NCI-H1105 (cell line): ENCODE measurements at regions not wholly inside any gene's neighbourhood (a gene's known extent, or its start where the extent isn't known, plus 50 kb on each side); places are given as distances from the start of the nearest gene placed in this dataset.

Source experiments
- DNase-seq: peaks from one replicate; lab custom pipeline; 2025; lab: John Stamatoyannopoulos, UW

DNA sequence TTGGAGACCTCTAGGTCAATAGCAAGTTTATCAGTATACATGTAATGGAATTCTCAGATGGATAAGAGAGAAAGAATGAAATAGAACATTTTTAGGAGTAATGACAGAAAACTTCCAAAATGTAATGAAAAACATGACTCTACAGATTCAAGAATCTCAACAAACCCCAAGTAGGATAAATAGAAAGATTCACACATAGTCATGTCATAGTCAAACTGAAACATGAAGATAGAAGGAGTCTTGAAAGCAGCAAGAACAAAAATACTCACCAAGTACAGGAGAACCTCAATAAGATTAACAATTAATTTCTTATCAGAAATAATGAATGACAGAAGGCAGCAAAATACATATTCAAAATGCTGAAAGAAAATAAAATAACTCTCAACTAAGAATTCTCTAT lies 164.5 kb downstream of the SPATA31D1 start:
- DNase-seq, result no peak

DNA sequence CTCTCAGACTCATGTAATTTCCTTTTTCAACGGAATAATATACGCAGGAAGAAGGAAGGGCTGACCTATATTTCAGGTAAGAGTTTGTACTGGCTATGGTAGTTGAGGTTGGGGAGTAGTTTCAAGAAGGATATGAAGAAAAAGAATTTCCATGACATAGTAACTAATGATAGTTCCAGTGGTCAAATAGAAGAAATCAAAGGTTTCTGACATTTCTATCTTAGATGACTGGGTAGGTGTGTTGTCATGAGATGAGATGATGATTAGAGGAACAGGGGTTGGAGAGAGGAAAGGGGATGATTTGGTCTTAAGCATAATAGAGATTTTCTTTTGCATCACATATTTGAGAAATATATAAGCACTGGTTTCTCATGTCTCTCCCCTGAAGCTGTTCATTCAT lies 166.0 kb downstream of the SPATA31D1 start:
- DNase-seq, result no peak

DNA sequence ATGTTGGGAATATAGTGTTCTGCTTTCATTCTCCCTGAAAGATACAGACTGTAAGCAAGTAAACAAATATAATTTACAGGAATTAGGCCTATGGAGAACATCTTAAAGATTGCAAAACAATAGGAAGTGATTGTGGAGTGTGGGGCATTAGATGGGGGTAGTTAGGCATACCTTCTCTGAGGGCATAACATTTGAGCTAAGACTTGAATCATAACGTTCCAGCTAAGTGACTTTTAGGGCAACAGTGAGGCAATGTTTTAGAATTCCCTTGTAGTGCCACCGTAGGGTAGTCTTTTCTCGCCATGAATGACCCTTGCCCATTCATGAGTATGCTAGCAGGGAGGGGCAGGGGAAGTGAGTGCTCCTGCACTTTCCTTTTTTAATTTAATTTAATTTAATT lies 173.3 kb downstream of the SPATA31D1 start:
- no peak for DNase-seq

DNA sequence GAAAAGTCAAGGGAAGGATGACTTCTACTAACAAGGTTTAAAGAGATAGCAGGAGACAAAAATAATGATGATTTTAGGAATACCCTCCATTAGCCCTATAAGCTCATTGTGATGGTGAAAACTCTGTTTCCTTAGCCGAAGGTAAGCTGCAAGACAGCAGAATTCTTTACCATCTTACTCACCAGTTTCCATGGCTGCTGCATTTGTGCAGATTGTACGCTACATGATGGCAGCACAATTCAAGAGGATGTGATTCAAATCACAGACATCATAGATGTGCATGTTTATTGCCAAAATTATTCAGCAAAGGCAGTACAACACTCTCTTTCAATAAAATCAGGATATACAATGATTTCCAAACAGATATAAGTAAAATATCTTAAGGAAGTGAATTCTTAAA lies 175.6 kb downstream of the SPATA31D1 start:
- no peak for DNase-seq

DNA sequence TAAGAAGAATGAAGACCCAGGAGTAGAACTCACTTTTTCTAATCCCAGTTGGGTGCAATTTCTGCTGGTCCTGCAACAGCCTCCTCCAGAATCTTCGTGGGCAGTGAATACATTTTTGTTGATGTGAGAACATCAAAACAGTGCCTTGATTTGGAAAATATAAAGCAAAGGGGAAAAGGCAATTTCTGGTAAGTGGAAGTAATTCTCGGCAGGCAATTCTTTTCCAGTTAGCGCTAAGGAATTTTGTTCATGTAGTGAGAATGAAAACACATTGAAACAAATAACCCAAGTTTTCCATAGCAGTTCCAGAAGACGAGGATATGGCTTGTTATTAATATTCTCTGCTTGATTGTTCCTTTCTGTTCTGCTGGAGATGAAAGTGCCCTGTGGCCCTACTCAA lies 178.7 kb downstream of the SPATA31D1 start:
- no peak for DNase-seq

DNA sequence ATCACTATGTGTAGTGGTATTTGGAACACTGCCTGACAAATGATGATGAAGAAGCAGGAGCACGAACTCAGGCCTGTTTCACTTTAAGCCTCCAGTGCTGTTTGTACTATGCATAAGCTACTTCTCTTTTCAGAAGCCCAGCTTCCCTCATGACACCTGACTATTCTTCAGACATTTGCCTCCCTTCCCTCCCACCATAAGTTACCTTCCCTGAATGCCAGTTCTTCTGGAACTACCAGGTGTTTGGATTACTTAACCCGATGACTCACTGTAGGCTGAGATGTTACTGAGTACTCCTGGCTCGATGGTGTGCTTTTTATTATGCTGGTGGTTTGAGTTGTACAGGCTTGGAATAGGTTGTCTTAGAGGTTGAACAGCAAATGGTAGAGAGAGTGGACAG lies 180.0 kb downstream of the SPATA31D1 start:
- no peak for DNase-seq

DNA sequence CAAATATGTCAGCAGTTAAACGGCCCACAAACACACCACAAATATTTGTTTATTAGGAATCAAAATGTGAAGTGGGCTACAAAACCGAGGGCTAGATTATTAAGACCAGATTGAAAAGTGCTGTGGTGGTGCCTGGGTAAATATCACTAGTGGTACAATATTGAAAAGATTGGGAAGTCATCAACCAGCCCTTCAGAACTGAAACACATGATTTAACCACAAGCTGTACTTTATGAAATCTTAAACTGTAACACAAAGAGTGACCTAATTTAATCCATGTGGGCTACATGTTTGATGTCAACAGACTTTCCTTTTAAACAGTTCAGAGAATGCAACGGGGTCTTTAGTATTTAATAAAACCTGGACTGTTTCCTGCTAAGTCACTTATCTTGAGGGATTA lies 182.3 kb downstream of the SPATA31D1 start:
- DNase-seq, result no peak

DNA sequence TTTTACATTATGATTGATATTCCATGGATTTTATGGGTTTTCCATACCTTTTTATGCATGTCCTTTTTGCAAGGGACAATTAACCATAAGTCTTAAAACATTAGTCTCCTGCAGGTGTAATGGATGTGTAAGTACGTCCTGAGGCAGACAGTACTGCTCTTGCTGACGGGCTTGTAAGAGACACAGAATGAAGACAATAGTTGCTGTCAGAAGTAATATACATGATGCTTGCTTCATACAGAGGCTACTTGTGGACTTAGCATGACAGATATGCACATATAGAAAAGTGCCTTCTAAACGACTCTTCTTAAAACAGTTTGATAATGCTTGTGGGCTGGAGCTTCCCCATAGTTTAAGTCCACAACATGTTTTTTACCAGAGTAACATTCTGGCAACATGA lies 182.7 kb downstream of the SPATA31D1 start:
- DNase-seq, result no peak

DNA sequence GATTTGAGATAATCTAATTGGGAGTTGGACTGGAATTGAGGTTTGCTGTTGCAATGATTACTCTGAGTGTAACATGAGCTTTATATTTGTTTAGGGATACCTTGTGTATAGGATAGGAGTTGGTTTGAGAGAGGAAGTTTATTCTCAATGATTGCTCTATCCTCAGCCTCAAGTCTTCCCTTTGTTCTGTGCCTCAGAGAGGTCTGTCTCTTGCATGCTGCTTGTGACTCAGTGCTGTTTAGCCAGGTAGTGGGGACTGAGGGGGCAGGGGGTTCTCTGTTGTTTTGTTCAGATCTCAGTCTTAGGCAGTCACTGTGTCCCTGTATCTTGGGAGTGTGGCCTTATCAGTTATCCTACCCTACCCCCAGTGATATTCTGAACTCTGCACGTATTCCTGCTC lies 192.1 kb downstream of the SPATA31D1 start:
- DNase-seq, result no peak

DNA sequence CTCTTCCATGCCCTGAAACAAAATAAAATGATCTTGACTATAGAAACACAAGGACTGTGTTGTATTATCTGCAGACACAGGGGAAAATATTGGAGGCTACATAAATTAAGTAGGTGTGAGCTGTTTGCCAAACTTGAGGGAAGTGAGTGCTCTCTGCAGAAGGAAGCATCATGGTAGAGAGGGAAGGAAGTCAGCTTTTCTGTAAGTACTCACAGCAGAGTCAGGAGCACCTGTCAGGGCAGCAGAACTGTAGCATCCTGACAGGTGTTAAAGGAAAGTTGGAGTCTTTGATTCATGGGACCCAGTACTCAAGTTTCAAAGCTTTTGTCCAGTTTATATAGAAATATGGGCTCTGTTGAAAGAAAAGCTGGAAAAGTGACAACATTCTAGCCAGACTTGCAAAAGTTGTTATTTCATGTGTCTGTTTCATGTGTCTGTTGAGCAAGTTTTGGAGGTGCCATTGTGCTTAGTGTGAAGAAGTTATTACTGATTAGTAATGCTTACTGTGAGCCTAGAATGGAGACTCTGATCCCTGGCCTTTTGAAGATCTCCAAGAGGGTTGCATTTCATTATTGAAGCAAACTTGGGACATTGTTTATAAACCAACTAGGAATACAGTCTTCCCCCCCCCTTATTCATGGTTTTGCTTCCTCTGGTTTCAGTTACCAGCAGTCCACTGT lies 194.7 kb downstream of the SPATA31D1 start:
- no peak for DNase-seq

DNA sequence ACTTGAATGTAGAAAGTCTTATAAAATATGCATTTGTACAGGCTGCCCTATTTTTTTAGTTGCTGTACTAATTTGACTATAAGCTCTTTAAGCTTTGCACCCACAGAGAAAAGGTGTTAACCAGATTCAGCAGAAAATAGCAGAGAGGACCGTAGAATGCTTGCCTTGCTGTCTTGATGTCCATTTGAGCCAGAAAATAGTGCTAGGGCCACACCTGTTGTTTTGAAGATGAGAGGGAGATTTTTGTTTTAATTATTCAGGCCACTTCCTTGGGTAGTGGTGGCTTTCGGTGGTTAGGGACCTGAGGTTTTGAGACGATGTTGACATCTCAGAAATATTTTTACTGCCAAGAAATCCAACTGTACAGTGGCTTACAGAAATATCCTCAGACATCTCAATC lies 196.0 kb downstream of the SPATA31D1 start:
- no peak for DNase-seq

DNA sequence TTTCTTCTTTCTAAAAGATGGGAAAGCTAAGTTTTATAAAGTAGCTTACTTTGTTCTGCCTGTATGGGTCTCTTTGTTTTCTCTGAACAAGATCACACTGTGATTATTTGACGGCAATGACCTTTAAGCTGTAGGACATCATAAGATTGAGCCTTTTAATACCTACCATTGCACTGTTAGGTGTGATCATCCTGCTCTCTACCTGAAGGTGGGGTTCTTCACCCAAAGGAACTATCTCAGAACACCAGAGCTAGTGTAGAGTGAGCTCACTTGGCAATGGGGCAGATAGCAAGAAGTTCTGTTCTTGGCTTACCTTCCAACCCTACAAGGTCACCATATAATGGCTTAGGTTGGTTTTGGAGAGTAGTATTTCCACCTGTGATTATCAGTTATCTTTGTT lies 200.2 kb downstream of the SPATA31D1 start:
- no peak for DNase-seq

DNA sequence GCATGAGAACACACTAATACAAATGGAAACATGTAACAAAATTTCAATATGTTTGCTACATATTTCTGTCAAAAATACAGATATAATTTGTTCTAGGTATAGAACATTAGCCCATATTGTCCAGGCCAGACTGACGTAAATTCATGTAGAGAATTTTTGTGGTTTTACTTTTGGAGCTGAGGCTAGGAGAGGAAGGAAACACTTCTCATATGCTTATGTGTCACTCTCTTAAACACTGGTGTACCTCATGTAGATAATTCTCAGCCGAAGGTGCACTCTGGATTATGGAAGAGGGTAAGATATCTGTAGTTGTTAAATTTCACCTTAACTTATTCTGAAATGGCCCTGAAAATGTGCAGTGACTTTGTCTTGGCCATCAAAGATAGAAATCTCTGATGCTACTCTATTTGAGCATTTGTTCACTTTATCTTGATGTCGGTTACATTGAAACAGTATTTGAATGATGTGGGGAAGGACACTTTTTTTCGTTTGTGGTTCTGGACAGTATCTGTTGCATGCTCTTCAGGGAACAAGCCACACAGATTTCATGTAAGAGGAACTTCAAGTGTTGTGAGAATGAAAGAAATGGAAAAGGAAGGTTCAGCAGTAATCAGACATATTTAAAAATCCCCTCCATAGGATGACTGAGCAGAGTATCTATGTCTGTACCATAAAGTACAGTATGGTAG lies 202.7 kb downstream of the SPATA31D1 start:
- no peak for DNase-seq

DNA sequence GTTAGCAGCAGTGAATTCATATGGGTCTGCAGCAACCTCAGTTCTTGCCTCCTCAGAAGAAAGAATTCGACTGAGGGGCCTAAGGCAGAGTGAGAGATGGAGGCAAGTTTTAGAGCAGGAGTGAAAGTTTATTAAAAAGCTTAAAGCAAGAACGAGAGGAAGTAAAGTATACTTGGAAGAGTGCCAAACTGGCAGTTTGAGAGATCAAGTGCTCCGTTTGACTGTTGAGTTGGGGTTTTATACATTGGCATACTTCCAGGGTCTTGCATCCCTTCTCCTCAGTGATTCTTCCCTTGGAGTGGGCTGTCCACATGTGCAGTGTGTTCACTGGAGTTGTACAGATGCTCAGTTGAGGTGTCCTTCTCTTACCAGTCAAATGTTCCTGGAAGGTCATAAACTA lies 203.6 kb downstream of the SPATA31D1 start:
- DNase-seq, result no peak

DNA sequence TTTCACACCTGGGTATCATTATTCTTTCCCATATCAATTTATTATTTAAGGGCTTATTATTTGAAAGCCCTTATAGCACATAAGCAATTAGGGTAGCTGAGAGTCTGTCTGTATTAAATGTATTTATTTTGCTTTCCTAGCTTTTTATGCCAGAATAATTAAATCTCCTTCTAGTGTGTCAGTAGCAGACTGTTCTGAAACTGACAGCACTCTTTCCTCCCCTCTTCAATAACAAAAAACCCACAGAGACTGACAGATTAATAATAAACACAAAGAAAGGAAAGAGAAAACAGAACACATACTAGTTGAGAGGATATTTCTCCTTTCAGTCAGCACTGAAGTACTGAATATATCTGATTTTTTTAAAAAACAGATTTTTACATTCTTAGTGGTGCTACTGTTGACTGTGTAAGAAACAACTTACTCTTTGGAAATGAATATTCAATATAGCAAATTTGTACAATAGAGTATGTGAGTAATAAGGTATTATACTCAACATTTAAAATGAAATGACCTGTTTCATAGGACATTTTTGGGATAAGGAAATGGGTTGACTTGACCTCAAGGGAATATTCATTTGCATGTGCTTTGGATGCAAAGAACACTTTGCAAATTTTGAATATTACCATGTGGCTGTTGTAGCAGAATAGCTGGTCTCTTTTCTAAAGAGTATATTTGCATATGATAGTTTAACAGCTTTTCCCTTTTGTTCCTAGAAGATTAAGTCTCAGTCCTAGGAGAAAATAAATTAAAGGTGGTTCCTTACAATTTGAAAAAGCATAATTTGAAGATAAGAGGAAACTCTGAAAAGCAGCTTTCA lies 208.3 kb downstream of the SPATA31D1 start:
- peak; percentile 90 for DNase-seq

DNA sequence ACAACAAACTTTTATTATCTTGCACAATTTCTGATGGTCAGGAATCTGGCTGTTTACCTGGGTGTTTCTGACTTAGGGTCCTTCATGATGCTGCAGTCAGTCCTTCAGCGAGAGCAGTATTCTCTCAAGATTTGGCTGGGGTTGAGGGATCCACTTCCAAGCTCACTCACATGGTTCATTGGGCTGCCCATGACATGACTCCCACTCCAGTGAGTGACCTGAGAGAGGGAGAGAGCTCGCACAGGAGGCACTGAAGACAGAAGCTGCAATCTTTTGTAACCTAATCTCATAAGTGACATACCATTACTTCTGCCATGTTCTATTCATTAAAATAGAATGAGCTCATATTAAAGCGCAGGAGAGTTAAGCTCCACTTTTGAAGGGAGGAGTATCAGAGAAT lies 212.6 kb downstream of the SPATA31D1 start:
- DNase-seq, result no peak

DNA sequence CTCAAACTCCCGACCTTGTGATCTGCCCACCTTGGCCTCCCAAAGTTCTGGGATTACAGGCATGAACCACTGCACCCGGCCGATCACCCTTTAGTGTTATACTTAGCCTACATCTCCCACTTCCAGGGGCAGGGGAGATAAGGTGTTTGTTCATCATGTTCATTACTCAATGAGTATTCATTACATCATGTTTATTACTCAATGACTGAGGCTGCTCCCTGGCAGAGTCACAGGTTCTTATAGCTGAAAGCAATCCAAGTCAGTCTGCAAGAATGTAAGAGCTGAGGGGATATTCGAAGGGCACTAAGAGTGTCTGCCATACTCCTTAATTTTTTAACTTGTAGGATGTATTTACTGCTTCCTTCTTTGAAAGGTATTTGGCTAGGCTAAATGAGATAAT lies 214.2 kb downstream of the SPATA31D1 start:
- DNase-seq, result no peak

DNA sequence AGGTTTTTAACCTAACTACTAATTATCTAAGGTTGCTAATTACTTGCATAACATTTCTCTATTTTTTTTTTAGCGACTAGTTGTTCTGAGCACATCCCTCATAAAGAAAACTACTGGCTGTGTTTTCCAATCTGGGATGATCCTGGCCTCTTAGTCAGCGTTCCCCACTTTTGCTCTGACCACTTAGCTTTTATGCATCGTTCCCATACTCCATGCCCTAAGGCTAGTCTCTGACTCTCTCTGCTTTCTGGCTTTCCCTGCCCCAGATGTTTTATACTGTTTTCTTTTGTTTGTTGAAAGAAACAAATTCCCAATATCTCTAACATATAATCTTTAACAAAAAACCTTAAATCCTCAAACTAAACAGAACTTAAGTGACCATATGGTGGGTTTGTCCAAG lies 217.9 kb downstream of the SPATA31D1 start:
- no peak for DNase-seq

DNA sequence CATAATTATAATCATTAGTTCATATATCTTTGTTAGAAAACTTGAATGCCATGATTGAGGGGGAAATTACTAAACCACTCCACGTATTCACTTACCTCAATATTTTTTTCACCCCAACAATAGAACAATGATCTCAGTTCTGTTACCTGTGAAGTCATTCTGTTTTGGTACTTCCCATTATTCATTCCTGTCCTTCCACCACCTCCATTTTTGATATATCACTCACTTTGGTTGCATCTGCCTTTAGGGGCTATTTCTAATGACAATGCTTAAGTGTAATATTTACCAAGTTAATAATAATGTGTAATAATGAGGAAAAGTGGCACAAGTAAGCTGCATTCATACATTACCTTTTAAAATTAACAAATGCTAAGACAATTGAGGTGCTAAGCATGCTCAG lies 218.4 kb downstream of the SPATA31D1 start:
- DNase-seq, result no peak

DNA sequence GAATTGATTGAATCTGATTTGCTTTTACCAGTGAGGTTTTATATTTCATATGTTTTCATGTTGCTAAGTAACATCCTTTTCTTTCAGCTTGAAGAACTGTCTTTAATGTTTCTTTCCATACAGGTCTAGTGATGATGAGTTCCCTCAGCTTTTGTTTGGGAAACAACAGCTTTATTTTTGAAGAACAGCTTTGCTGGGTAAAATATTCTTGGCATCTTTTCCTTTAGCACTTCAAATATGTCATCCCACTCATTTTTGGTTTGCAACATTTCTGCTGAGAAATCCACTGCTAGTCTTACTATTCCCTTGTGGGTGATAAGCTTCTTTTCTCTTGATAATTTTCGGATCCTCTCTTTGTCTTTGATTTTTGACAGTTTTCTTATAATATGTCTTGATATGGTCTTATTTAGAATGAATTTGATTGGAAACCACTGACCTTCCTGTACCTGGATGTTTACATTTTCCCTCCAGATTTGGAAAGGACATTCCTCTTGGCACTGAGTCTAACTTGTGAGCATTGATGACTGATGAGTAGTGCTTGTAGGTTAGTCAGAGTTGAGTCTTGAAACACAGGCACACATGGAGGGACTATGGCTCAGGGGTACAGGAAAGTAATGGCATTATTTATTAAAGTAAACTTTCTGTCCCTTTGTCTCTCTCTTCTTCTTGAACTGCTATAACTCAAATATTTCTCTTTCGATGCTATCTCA lies 220.3 kb downstream of the SPATA31D1 start:
- DNase-seq, result no peak

DNA sequence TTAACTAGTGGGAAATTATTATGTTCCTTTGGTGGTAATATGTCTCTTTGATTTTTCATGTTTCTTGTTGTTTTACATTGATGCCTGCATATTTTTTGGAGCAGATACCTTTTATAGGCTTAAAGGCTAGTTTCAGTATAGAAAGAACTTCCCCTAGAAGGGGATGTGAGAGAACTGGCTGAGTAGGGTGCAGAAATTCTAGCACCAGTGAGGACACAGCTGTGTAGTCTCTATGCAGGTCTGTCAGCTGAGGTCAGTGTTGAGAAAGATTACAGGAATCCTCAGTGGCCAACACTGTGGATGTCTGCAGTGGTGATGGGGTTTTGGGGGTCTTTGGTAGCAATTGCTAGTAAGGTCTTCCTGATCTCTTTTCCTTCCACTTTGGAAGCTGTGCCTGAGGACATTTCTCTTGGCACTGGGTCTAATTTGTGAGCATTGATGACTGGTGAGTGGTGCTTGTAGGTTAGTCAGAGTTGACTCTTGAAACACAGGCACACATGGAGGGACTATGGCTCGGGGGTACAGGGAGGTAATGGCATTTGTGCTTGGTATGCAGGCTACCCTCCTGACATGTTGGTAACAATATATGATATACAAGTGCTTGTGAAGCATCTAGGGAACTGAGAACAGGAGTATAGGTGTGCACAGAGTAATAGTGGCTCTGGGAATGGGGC lies 221.4 kb downstream of the SPATA31D1 start:
- DNase-seq, result no peak

DNA sequence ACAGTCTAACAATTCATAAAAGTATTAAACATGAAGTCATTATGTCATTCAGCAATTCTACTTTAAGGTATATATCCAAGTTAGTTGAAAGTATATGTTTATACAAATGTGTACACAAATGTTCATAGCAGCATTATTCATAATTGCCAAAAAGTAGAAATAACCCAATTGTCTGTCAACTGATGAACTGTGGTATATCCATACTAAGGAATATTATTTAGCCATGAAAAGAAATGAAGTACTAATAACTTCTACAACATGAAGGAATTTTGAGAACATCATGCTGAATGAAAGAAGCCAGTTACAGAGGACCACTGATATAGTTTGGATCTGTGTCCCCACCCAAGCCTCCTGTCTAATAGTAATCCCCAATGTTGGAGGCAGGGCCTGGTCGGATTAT lies 224.3 kb downstream of the SPATA31D1 start:
- no peak for DNase-seq
